ENCODE measurements at regions not wholly inside any gene's neighbourhood (a gene's known extent, or its start where the extent isn't known, plus 50 kb on each side); places are given as distances from the start of the nearest gene placed in this dataset.

DNA sequence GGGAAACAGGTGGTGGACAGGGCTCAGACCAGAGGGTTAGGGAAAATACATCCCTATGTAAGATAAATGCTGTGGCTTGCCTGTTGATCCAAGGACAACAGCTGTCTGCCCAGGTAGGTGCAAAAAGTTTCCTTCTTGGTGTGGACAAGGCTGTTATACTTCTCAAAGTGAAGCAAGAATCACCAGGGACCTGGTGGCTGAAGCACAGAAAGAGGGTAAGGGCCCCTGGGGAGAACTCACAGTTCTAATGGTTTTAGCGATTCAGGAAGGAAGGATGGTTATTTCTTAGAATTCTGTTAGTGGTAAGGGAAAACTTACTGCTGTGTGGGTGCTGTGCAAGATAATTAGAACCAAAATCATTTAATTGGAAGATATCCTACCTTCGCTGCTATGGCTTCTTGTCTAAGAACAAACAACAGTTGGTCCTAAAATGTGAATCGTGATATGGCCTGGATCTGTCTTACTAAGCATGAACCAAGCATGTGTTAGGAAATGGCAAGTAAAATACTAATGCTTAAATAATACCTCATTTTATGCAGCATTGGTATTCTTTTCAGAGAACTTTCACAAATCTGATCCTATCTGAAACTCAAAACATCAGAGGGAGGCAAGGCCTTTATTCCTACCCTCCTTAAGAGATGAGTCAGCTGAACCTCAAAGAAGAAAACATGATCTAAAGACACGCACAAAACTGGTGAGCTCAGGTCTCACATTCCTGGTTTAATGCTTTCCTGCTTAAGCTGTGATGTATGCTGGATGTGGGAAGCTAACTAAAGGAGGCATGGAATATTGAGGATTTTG, 159.2 kb upstream of the THUMPD2 start:
- DNase-seq (ENCODE audit: low spot score) = no peak
- no peaks in the 10 kb centered on the region for H3K36me3 ChIP-seq
- H3K9me3 ChIP-seq = no peaks in the 10 kb centered on the region
- H3K27me3 ChIP-seq (replicated peaks; ENCODE audit: insufficient read depth) = no peaks in the 10 kb centered on the region
- no peak overlapping the region for H3K4me3 ChIP-seq
- no peaks in the 10 kb centered on the region for H3K4me1 ChIP-seq (replicated peaks)
- TF ChIP-seq POLR2A (IDR thresholded peaks at IDR 0.05) (no peak), POLR2AphosphoS5 (IDR thresholded peaks at IDR 0.05) (no peak), CTCF (IDR thresholded peaks at IDR 0.05) (no peak)
- H3K27ac ChIP-seq = no peak overlapping the region
- 75% methylated on average over 4 of the region's 4 CpGs for WGBS
- intact Hi-C loops (cut with DNase I) = no loop called here

DNA sequence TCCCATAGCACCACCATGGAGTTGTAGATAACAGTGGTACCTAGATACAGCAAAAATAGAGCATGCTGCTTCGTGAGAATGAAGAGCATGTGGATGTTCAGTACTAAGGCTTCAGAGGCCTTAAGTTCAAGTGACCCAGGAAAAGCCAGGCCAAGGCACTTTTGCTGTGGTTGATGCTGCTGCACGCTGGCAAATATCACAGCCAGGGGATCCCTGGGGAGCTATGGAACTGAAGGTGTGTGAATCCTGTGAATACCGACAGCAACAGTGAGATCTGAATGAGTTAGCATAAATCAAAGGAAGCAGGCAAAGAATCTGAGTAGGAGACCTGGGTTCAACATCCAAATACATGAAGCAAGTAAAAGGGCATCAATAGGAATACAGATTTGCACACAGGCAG, 158.6 kb upstream of the THUMPD2 start:
- TF ChIP-seq CTCF (IDR thresholded peaks at IDR 0.05) = no peak
- no peak for TF ChIP-seq POLR2AphosphoS5 (IDR thresholded peaks at IDR 0.05)
- TF ChIP-seq POLR2A (IDR thresholded peaks at IDR 0.05) = no peak
- H3K36me3 ChIP-seq = no peaks in the 10 kb centered on the region
- H3K27ac ChIP-seq = no peak overlapping the region
- intact Hi-C loops (cut with DNase I) = no loop called here
- no peaks in the 10 kb centered on the region for H3K9me3 ChIP-seq
- WGBS = 81% methylated on average over 3 of the region's 3 CpGs
- DNase-seq (ENCODE audit: low spot score) = no peak
- H3K27me3 ChIP-seq (replicated peaks; ENCODE audit: insufficient read depth) = no peaks in the 10 kb centered on the region
- H3K4me3 ChIP-seq = no peak overlapping the region
- H3K4me1 ChIP-seq (replicated peaks) = no peaks in the 10 kb centered on the region

GRCh38 chr2:39934851-39935250, 155.8 kb upstream of the THUMPD2 start:
- Histone ChIP-seq H3K27me3 (replicated peaks; ENCODE audit: insufficient read depth) (no peaks in the 10 kb centered on the region), H3K36me3 (no peaks in the 10 kb centered on the region), H3K27ac (no peak overlapping the region), H3K9me3 (no peaks in the 10 kb centered on the region), H3K4me3 (no peak overlapping the region), H3K4me1 (replicated peaks) (no peaks in the 10 kb centered on the region)
- intact Hi-C loops (cut with DNase I) = no loop called here
- no peak for DNase-seq (ENCODE audit: low spot score)
- 100% methylated on average over 1 of the region's 1 CpG for WGBS
- TF ChIP-seq CTCF (IDR thresholded peaks at IDR 0.05) = no peak
- TF ChIP-seq POLR2A (IDR thresholded peaks at IDR 0.05) = no peak

- TF ChIP-seq POLR2A (IDR thresholded peaks at IDR 0.05) (no peak), POLR2AphosphoS5 (IDR thresholded peaks at IDR 0.05) (no peak), CTCF (IDR thresholded peaks at IDR 0.05) (no peak)
- no peak overlapping the region for H3K27ac ChIP-seq
- intact Hi-C loops (cut with DNase I) = no loop called here
- no peaks in the 10 kb centered on the region for H3K4me1 ChIP-seq (replicated peaks)
- 24% methylated on average over 3 of the region's 3 CpGs for WGBS
- no peak overlapping the region for H3K4me3 ChIP-seq
- no peaks in the 10 kb centered on the region for H3K27me3 ChIP-seq (replicated peaks; ENCODE audit: insufficient read depth)
- no peak for DNase-seq (ENCODE audit: low spot score)
- no peaks in the 10 kb centered on the region for H3K9me3 ChIP-seq
- no peaks in the 10 kb centered on the region for H3K36me3 ChIP-seq
These were observed 154.1 kb upstream of the THUMPD2 start for GRCh38 chr2:39933196-39933595.

- H3K4me1 ChIP-seq (replicated peaks) = no peaks in the 10 kb centered on the region
- H3K4me3 ChIP-seq = no peak overlapping the region
- H3K9me3 ChIP-seq = no peaks in the 10 kb centered on the region
- WGBS = 72% methylated on average over 3 of the region's 3 CpGs
- TF ChIP-seq POLR2A (IDR thresholded peaks at IDR 0.05) (no peak), POLR2AphosphoS5 (IDR thresholded peaks at IDR 0.05) (no peak), CTCF (IDR thresholded peaks at IDR 0.05) (no peak)
- intact Hi-C loops (cut with DNase I) = no loop called here
- no peak overlapping the region for H3K27ac ChIP-seq
- no peaks in the 10 kb centered on the region for H3K36me3 ChIP-seq
- H3K27me3 ChIP-seq (replicated peaks; ENCODE audit: insufficient read depth) = no peaks in the 10 kb centered on the region
- no peak for DNase-seq (ENCODE audit: low spot score)
These were observed 153.1 kb upstream of the THUMPD2 start for GRCh38 chr2:39932198-39932597.
